Epithelial cell of esophagus (primary cell): ENCODE measurements at regions not wholly inside any gene's neighbourhood (a gene's known extent, or its start where the extent isn't known, plus 50 kb on each side); places are given as distances from the start of the nearest gene placed in this dataset.

ENCODE experiments used
- DNase-seq: peaks from one replicate; pipeline ENCODE4 v3.0.0; 2010; ENCODE audit warnings: low read depth
- H3K4me3 ChIP-seq: 2 replicates; pipeline ENCODE4 v1.5.1; 2011; ENCODE audit warnings: mild to moderate bottlenecking, low read length, control low read depth
- CTCF ChIP-seq: IDR thresholded peaks from 2 replicates; pipeline ENCODE4 v1.5.1; 2011; ENCODE audit warnings: low read depth, mild to moderate bottlenecking, low read length, control low read depth, inconsistent platforms; ENCODE audit not compliant: insufficient read depth; ENCODE audit errors: missing control alignments

- no peak for TF ChIP-seq CTCF
Measured at GRCh38 chr2:241931084-241931975, 61.8 kb downstream of the RTP5 start.

GRCh38 chr2:241931976-241932898 lies 62.7 kb downstream of the RTP5 start:
- H3K4me3 ChIP-seq = no peak overlapping the region
- TF ChIP-seq CTCF = no peak
- DNase-seq = no peak

More at GRCh38 chr2:241931084-241931975, 61.8 kb downstream of the RTP5 start:
- no peak for DNase-seq
- no peak overlapping the region for H3K4me3 ChIP-seq

DNA sequence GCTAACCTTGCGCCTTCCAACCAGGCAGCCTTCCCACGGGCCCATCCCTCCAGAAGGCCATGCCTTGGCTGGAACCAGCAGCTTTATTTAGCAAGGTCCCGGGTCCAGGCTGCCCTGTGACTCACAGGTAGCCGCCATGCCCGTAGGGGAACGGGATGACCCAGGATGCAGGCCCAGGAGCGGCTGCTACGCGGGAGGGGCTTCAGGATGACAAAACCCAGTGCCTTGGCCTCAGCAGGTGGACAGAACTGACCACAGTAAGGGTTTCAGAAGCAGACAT lies 63.3 kb downstream of the RTP5 start:
- DNase-seq = no peak
- no peak for TF ChIP-seq CTCF
- H3K4me3 ChIP-seq = no peak overlapping the region

DNA sequence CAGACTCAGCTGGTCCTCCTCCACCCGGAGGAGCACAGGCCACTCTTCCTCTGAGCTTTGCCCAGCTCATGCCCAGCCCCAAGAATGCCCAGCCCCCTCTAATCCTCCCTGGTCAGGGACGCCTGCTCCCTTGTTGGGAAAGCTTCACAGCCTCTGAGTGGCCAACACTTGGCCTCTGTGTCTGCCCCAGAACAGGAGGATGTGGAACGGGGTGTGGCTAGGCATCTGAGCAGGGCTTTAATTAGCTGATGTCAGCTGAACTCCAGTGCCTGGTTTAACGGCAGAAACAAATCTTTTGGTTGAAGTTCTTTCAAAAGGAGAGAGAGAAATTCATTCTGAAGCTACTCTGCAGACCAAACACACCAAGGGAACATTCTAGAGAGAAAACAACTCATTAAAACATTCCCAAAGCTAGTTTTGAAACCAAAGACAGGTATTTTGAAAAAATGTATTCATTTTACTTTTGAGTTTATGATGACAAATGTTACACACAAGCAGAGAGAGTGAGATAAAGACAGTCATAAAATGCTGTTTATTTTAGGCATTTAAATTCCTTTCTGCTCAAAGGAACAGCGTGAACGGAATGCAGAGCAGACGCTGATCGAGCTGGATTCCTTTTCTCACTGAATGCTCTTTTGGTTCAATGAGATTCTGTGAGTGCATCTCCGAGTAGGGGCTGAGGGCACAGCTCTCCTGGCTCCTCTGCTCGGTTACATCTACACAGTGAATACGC lies 63.8 kb downstream of the RTP5 start:
- DNase-seq = no peak
- no peak for TF ChIP-seq CTCF
- H3K4me3 ChIP-seq = no peak overlapping the region

DNA sequence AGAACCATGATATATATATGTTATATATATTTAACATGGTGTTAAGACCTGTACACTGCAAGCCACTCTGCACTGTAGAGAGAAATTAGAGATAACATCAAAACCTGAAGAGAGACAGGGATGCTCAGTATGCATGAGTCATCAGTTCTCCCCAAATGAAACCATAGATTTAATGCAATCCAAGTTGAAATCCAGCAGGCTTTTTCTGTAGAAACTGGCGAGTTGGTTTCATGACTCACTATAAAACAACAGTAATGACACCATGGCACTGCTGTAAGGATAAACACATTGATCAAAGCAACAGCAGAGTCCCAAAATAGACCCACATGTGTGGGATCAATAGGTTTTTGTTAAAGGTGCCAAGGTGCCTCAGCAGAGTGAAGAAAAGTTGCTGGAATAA lies 65.8 kb downstream of the RTP5 start:
- TF ChIP-seq CTCF = no peak
- H3K4me3 ChIP-seq = no peak overlapping the region
- no peak for DNase-seq

DNA sequence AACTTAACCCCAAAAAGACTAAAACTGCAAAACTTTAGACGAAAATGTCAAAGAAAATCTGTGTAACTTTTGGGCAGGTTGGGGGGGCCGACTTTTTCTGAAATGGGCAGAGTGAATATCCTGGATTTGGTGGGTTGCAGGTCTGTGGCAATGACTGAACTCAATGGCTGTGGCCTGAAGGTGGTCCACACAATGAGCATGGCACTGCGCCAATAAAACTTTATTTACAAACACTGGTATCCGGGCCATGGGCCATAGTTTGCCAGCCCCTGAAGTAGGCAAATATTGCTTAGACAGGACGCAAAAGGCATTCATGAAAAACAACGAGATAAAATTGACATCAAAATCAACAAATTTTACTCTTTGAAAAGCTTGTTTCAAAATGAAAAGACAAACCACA lies 66.2 kb downstream of the RTP5 start:
- no peak overlapping the region for H3K4me3 ChIP-seq
- TF ChIP-seq CTCF = no peak
- DNase-seq = no peak
